ENCODE measurements at regions not wholly inside any gene's neighbourhood (a gene's known extent, or its start where the extent isn't known, plus 50 kb on each side); places are given as distances from the start of the nearest gene placed in this dataset.

DNA sequence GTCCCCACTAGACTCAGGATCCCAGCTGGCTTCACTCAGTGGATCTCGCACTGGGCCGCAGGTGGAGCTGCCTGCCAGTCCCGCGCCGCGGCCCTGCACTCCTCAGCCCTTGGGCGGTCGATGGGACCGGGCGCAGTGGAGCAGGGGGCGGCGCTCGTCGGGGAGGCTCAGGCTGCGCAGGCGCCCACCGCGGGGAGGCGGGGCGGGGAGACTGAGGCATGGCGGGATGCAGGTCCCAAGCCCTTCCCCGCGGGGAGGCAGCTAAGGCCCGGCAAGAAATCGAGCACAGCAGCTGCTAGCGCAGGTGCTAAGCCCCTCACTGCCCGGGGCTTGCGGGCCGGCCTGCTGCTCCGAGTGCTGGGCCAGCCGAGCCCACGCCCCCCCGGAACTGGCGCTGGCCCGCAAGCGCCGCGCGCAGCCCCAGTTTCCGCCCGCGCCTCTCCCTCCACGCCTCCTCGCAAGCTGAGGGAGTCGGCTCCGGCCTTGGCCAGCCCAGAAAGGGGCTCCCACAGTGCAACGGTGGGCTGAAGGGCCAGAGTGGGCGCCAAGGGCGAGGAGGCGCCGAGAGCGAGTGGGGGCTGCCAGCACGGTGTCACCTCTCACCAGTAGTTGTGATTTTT, 1038.0 kb downstream of the PCDH19 start:
- TF ChIP-seq, protein P1, sequence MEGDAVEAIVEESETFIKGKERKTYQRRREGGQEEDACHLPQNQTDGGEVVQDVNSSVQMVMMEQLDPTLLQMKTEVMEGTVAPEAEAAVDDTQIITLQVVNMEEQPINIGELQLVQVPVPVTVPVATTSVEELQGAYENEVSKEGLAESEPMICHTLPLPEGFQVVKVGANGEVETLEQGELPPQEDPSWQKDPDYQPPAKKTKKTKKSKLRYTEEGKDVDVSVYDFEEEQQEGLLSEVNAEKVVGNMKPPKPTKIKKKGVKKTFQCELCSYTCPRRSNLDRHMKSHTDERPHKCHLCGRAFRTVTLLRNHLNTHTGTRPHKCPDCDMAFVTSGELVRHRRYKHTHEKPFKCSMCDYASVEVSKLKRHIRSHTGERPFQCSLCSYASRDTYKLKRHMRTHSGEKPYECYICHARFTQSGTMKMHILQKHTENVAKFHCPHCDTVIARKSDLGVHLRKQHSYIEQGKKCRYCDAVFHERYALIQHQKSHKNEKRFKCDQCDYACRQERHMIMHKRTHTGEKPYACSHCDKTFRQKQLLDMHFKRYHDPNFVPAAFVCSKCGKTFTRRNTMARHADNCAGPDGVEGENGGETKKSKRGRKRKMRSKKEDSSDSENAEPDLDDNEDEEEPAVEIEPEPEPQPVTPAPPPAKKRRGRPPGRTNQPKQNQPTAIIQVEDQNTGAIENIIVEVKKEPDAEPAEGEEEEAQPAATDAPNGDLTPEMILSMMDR (conservative IDR thresholded peaks at IDR 0.05; ENCODE audit: low read depth, low read length) = no peak
- no peak for TF ChIP-seq EZH2 (IDR thresholded peaks at IDR 0.05; ENCODE audit: borderline replicate concordance, low read depth, low read length, poor library complexity, severe bottlenecking)

Data from A673 (cell line).